ENCODE measurements at regions not wholly inside any gene's neighbourhood (a gene's known extent, or its start where the extent isn't known, plus 50 kb on each side); places are given as distances from the start of the nearest gene placed in this dataset.

- Histone ChIP-seq H3K4me2 (no peak overlapping the region), H4K20me1 (ENCODE audit: insufficient read depth) (no peaks in the 10 kb centered on the region), H3K36me3 (ENCODE audit: insufficient read depth) (no peaks in the 10 kb centered on the region), H3K79me2 (ENCODE audit: insufficient read depth, low read depth) (no peaks in the 10 kb centered on the region), H3K27me3 (ENCODE audit: insufficient read depth, low read depth) (no peaks in the 10 kb centered on the region), H3K27ac (no peak overlapping the region), H3K9ac (no peak overlapping the region), H3K4me3 (IDR thresholded peaks at IDR 0.05; ENCODE audit: insufficient read depth, low read depth, low read length) (no peak overlapping the region), H3K4me1 (ENCODE audit: low read depth, poor library complexity, severe bottlenecking) (no peaks in the 10 kb centered on the region), H2AFZ (ENCODE audit: low read depth) (no peak overlapping the region)
- TF ChIP-seq CTCF (conservative IDR thresholded peaks at IDR 0.05; ENCODE audit: low read depth, low read length) = no peak
Observed at GRCh38 chr9:13444245-13445102, 165.0 kb upstream of the MPDZ start.

DNA sequence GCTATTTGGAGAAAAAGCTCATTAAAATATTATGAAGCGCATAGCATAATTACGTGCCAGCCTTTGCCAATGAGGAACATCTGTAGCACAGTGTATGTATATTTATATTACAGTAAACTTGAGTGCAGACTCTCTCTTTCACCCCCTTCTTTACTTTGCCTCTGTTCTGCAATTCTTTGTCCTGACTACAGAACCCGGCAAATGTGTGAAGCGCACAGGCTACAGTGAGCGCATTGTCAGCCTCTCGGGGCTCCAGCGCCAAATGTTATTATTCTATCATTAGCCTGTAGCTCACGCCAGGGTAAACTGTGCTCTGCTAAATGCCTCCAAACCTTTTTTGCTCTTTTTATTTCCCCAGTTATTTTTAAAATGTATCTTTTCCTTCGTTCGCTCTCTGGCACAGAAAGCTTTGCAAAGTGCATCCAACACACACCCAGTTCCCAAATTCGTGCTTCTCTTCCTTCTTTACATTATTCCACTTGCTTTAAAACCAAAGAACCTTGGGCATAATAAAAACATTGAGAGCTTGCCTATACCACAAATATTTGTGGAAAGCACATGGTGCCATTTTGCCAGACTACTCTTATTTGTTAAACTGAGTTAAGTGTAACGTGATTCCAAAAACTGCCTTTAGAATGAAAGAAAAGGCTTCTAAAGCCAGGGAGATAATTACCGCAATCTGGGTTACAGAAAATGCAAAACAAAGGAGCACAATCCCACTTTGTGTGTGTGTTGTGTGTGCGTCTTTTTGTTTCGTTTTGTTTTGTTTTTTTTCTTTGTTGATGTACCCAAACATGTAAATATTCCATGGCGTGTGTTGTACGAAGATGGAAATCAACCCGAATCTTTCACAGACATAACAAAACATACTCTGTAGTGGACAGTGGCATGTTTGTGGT is 164.1 kb upstream of the MPDZ start:
- Histone ChIP-seq H3K4me2 (no peak overlapping the region), H2AFZ (ENCODE audit: low read depth) (no peak overlapping the region), H3K27ac (no peak overlapping the region), H3K4me1 (ENCODE audit: low read depth, poor library complexity, severe bottlenecking) (no peaks in the 10 kb centered on the region), H3K9ac (no peak overlapping the region), H4K20me1 (ENCODE audit: insufficient read depth) (no peaks in the 10 kb centered on the region), H3K36me3 (ENCODE audit: insufficient read depth) (no peaks in the 10 kb centered on the region), H3K4me3 (IDR thresholded peaks at IDR 0.05; ENCODE audit: insufficient read depth, low read depth, low read length) (no peak overlapping the region), H3K27me3 (ENCODE audit: insufficient read depth, low read depth) (no peaks in the 10 kb centered on the region), H3K79me2 (ENCODE audit: insufficient read depth, low read depth) (no peaks in the 10 kb centered on the region)
- no peak for TF ChIP-seq CTCF (conservative IDR thresholded peaks at IDR 0.05; ENCODE audit: low read depth, low read length)

DNA sequence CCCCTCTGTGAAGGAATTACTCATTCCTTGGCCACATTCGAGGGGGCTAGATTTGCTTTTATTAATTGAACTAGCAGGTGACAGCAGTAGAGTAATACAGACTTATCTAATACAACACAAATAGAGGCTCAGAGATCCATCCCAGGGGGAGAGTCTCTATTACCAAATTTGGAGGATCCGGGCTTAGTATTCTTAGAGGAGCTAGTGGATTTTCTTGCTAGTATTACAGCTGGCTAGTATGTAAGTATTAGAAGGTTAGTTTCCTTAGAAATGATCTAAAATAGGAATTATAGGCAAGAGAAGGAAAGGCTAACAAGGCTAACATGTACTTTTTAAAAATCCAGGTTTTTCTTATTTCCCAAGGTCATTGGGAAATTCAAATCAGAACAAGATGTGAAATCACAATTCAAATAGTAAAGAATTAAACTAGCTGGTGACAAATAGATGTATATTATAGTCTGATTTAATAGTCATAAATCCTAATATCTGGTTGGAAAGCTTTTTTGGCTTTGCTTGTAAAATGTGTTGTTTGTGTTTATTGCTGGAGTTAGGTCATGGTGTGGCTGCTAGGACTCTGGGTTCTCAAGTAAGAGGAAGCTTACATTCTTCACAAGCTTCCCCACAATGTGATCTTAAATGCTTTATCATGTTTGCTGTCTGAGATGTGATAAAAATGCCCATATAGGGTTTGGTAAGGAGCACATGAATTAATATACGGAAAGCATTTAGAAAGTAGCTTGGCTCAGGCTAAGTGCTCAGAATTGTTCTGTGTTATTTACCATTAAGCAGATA is 160.4 kb upstream of the MPDZ start:
- H2AFZ ChIP-seq (ENCODE audit: low read depth) = no peak overlapping the region
- no peak overlapping the region for H3K9ac ChIP-seq
- H3K4me3 ChIP-seq (IDR thresholded peaks at IDR 0.05; ENCODE audit: insufficient read depth, low read depth, low read length) = no peak overlapping the region
- H4K20me1 ChIP-seq (ENCODE audit: insufficient read depth) = no peaks in the 10 kb centered on the region
- no peak overlapping the region for H3K4me2 ChIP-seq
- no peaks in the 10 kb centered on the region for H3K36me3 ChIP-seq (ENCODE audit: insufficient read depth)
- no peaks in the 10 kb centered on the region for H3K79me2 ChIP-seq (ENCODE audit: insufficient read depth, low read depth)
- H3K4me1 ChIP-seq (ENCODE audit: low read depth, poor library complexity, severe bottlenecking) = no peaks in the 10 kb centered on the region
- TF ChIP-seq CTCF (conservative IDR thresholded peaks at IDR 0.05; ENCODE audit: low read depth, low read length) = no peak
- H3K27me3 ChIP-seq (ENCODE audit: insufficient read depth, low read depth) = no peaks in the 10 kb centered on the region
- no peak overlapping the region for H3K27ac ChIP-seq

DNA sequence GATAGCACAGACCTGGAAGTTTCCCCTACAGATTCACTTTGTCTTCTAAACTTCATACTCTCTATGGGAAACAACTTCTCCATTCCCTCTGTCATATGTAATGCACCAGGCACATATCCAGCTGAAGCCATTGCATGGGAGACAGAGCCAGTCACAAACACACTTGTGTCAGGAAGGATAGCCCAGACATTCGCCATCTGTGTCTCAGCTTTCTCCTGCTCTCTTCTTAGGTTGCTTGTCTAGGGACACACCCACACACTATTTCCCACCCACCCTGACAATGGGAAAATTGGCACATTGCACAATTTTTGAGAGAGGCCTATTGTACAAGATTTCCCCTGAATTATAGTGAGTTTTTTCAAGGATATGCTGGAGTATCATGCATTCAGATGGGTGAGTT is 158.4 kb upstream of the MPDZ start:
- Histone ChIP-seq H3K9ac (no peak overlapping the region), H3K4me2 (no peak overlapping the region), H3K4me3 (IDR thresholded peaks at IDR 0.05; ENCODE audit: insufficient read depth, low read depth, low read length) (no peak overlapping the region), H4K20me1 (ENCODE audit: insufficient read depth) (no peaks in the 10 kb centered on the region), H2AFZ (ENCODE audit: low read depth) (no peak overlapping the region), H3K79me2 (ENCODE audit: insufficient read depth, low read depth) (no peaks in the 10 kb centered on the region), H3K27ac (no peak overlapping the region), H3K27me3 (ENCODE audit: insufficient read depth, low read depth) (no peaks in the 10 kb centered on the region), H3K4me1 (ENCODE audit: low read depth, poor library complexity, severe bottlenecking) (no peaks in the 10 kb centered on the region), H3K36me3 (ENCODE audit: insufficient read depth) (no peaks in the 10 kb centered on the region)
- TF ChIP-seq CTCF (conservative IDR thresholded peaks at IDR 0.05; ENCODE audit: low read depth, low read length) = no peak

Data from KMS-11 (cell line).